HepG2 (cell line): ENCODE measurements at regions not wholly inside any gene's neighbourhood (a gene's known extent, or its start where the extent isn't known, plus 50 kb on each side); places are given as distances from the start of the nearest gene placed in this dataset.

Source experiments
- ATAC-seq: fragments of 200-7000 bp; cut with Tn5 transposase; 3 replicates; pipeline ENCODE4 v1.9.1; 2020; ENCODE audit warnings: mild to moderate bottlenecking, moderate library complexity
- BruUV-seq: library from RNA; stranded (reverse); fragments of 400-500 nt; replicated peaks from 2 replicates; lab custom pipeline; 2021; lab: Mats Ljungman, UMichigan
- CTCF ChIA-PET: fragments of 300-600 bp; formaldehyde crosslinking; extraction: SDS; loops from one replicate; lab custom pipeline; 2021; ENCODE audit warnings: low total read pairs, inconsistent platforms, low intra/inter-chr PET ratio; lab: Yijun Ruan, JAX
- POLR2A ChIA-PET: fragments of 350-600 bp; sonication (Branson Sonifier 250); formaldehyde crosslinking; loops from one replicate; lab custom pipeline; 2020; ENCODE audit warnings: antibody characterized with exemption, inconsistent platforms; lab: Yijun Ruan, JAX
- DNase-seq: peaks from one replicate; pipeline ENCODE4 v3.0.0-alpha.2; 2015; ENCODE audit warnings: low spot score
- FAIRE-seq: peaks from 3 replicates; lab custom pipeline; 2011; peaks lifted over from hg19 to GRCh38; lab: Jason Lieb, UNC
- H2AFZ ChIP-seq: one replicate; pipeline ENCODE4 v1.6.1; 2011; ENCODE audit warnings: low read length, inconsistent platforms
- H3K27ac ChIP-seq: fragments of 300-600 bp; 3 replicates; pipeline ENCODE4 v1.8.0; 2011; ENCODE audit warnings: mixed run types, mild to moderate bottlenecking, mixed read lengths, low read length, inconsistent platforms; ENCODE audit not compliant: insufficient read depth; ENCODE audit errors: extremely low read length
- H3K27me3 ChIP-seq, 2 experiments: fragments of 200-600 bp in 1 of 2; 2 replicates in 1 of 2; 3 replicates in 1 of 2; pipeline versions ENCODE4 v1.6.0 to v1.8.0; 2011; ENCODE audit warnings: low read length in 2 of 2, mild to moderate bottlenecking in 2 of 2, moderate library complexity in 2 of 2, inconsistent platforms in 1 of 2; ENCODE audit not compliant: insufficient read depth in 2 of 2, control insufficient read depth in 1 of 2
- H3K36me3 ChIP-seq, 2 experiments: fragments of 200-600 bp in 1 of 2; replicated peaks in 1 of 2; 2 replicates in 1 of 2; 3 replicates in 1 of 2; pipeline versions ENCODE4 v1.5.1 to v1.8.0; 2011; ENCODE audit warnings: low read length in 2 of 2, inconsistent platforms in 1 of 2; ENCODE audit not compliant: insufficient read depth in 2 of 2, control insufficient read depth in 1 of 2
- H3K4me1 ChIP-seq: 2 replicates; pipeline ENCODE4 v1.5.1; 2012; ENCODE audit warnings: low read length, inconsistent platforms; ENCODE audit not compliant: insufficient read depth
- H3K4me2 ChIP-seq: 2 replicates; pipeline ENCODE4 v1.6.0; 2011; ENCODE audit warnings: low read depth, low read length, inconsistent platforms
- H3K4me3 ChIP-seq, 3 experiments: fragments of 200-600 bp in 1 of 3; sonication (generic), shearing (Covaris generic) in 1 of 3; replicated peaks in 1 of 3; 2 replicates each; pipeline ENCODE4 v1.5.1; 2011 to 2016; ENCODE audit warnings: low read length in 3 of 3, inconsistent platforms in 2 of 3, low read depth in 2 of 3, mild to moderate bottlenecking in 2 of 3, control low read depth in 1 of 3, mixed read lengths in 1 of 3; ENCODE audit not compliant: insufficient read depth in 1 of 3
- H3K79me2 ChIP-seq: one replicate; pipeline ENCODE4 v1.6.1; 2011; ENCODE audit warnings: low read length, inconsistent platforms; ENCODE audit not compliant: insufficient read depth
- H3K9ac ChIP-seq: 2 replicates; pipeline ENCODE4 v1.6.0; 2011; ENCODE audit warnings: mild to moderate bottlenecking, low read depth, low read length, inconsistent platforms; ENCODE audit not compliant: insufficient read depth
- H3K9me3 ChIP-seq: 2 replicates; pipeline ENCODE4 v1.5.1; 2012; ENCODE audit warnings: mild to moderate bottlenecking, low read length
- H4K20me1 ChIP-seq: 2 replicates; pipeline ENCODE4 v1.6.0; 2011; ENCODE audit warnings: inconsistent platforms, mild to moderate bottlenecking, low read length, moderate library complexity; ENCODE audit not compliant: insufficient read depth
- AGO1 ChIP-seq: fragments of 200-400 bp; formaldehyde crosslinking; IDR thresholded peaks from 2 replicates; pipeline ENCODE4 v1.6.1; 2017; ENCODE audit warnings: mild to moderate bottlenecking, low read depth, low read length, moderate library complexity; ENCODE audit not compliant: poor library complexity, severe bottlenecking
- AKNA ChIP-seq: sonication (generic); formaldehyde crosslinking; IDR thresholded peaks from 2 replicates; pipeline ENCODE4 v1.4.0; 2020; ENCODE audit warnings: missing genetic modification reagents, borderline replicate concordance
- CC2D1A ChIP-seq: sonication (generic); formaldehyde crosslinking; IDR thresholded peaks from 2 replicates; pipeline ENCODE4 v1.8.1; 2023; ENCODE audit warnings: mild to moderate bottlenecking, missing genetic modification reagents
- DNMT3B ChIP-seq: conservative IDR thresholded peaks from 2 replicates; pipeline ENCODE4 v1.6.1; 2016; ENCODE audit warnings: missing biosample characterization, control low read depth
- HNRNPUL1 ChIP-seq: fragments of 200-400 bp; formaldehyde crosslinking; IDR thresholded peaks from 2 replicates; pipeline ENCODE4 v1.6.1; 2017; ENCODE audit warnings: low read depth, mild to moderate bottlenecking, low read length, moderate library complexity
- KLF12 ChIP-seq: sonication (generic); formaldehyde crosslinking; IDR thresholded peaks from 2 replicates; pipeline ENCODE4 v1.4.0; 2020; ENCODE audit warnings: missing genetic modification reagents, borderline replicate concordance
- MAF1 ChIP-seq: sonication (generic); formaldehyde crosslinking; IDR thresholded peaks from 2 replicates; pipeline ENCODE4 v1.5.0; 2020; ENCODE audit warnings: missing genetic modification reagents, borderline replicate concordance
- MNT ChIP-seq: fragments of 450-650 bp; IDR thresholded peaks from 2 replicates; pipeline ENCODE4 v1.6.1; 2016
- MTF2 ChIP-seq: sonication (generic); formaldehyde crosslinking; IDR thresholded peaks from 2 replicates; pipeline ENCODE4 v1.5.0; 2020; ENCODE audit warnings: missing genetic modification reagents, borderline replicate concordance
- MYNN ChIP-seq: sonication (generic); formaldehyde crosslinking; IDR thresholded peaks from 2 replicates; pipeline ENCODE4 v1.4.0; 2020; ENCODE audit warnings: mild to moderate bottlenecking, low read depth, missing genetic modification reagents
- NCOR1 ChIP-seq: fragments of 200-600 bp; sonication (generic); IDR thresholded peaks from 2 replicates; pipeline ENCODE4 v1.7.0; 2017; ENCODE audit warnings: antibody characterized with exemption, low read length, borderline replicate concordance
- RORA ChIP-seq: sonication (generic); formaldehyde crosslinking; IDR thresholded peaks from 2 replicates; pipeline ENCODE4 v1.5.0; 2020; ENCODE audit warnings: mild to moderate bottlenecking, missing genetic modification reagents, moderate library complexity
- ZNF274 ChIP-seq: sonication (generic); formaldehyde crosslinking; IDR thresholded peaks from 2 replicates; pipeline ENCODE4 v1.5.1; 2020; ENCODE audit warnings: mild to moderate bottlenecking, missing genetic modification reagents
- ZNF33A ChIP-seq: sonication (generic); formaldehyde crosslinking; IDR thresholded peaks from 2 replicates; pipeline ENCODE4 v1.5.1; 2020; ENCODE audit warnings: missing genetic modification reagents, mild to moderate bottlenecking, moderate library complexity, borderline replicate concordance
- ZNF549 ChIP-seq: sonication (generic); formaldehyde crosslinking; IDR thresholded peaks from 2 replicates; pipeline ENCODE4 v1.5.0; 2020; ENCODE audit warnings: missing genetic modification reagents
- ZNF576 ChIP-seq: sonication (generic); formaldehyde crosslinking; IDR thresholded peaks from 2 replicates; pipeline ENCODE4 v1.4.0; 2020; ENCODE audit warnings: mild to moderate bottlenecking, missing genetic modification reagents
- ZNF724P ChIP-seq: sonication (generic); formaldehyde crosslinking; IDR thresholded peaks from 2 replicates; pipeline ENCODE4 v1.8.0; 2022; ENCODE audit warnings: missing genetic modification reagents, borderline replicate concordance
- ZNF777 ChIP-seq: sonication (generic); formaldehyde crosslinking; IDR thresholded peaks from 2 replicates; pipeline ENCODE4 v1.4.0; 2020; ENCODE audit warnings: missing genetic modification reagents
- WGBS: methylation state at CpG from one replicate; pipeline ENCODE4 v1.1.6; 2017; ENCODE audit warnings: low lambda C conversion rate; 5-methylcytosine and 5-hydroxymethylcytosine counted together
- in situ Hi-C: cut with HindIII; loops from 2 replicates; pipeline ENCODE4 v1.10.0; 2017; ENCODE audit warnings: low pct_unique_long_range_greater_than_20kb; ENCODE audit not compliant: extremely low pct_ligation_motif_present
- intact Hi-C: fragments of 100-400 bp; cut with micrococcal nuclease; formaldehyde crosslinking; loops from one replicate; pipeline ENCODE4 v1.10.0; 2022; ENCODE audit not compliant: unreplicated experiment

- no peak for FAIRE-seq
- Histone ChIP-seq H3K9ac (no peak overlapping the region), H3K79me2 (no peaks in the 10 kb centered on the region), H3K4me1 (no peaks in the 10 kb centered on the region), H3K9me3 (peaks cover 95% of the 10 kb centered on the region), H3K4me2 (no peak overlapping the region), H2AFZ (no peak overlapping the region), H3K27me3 (no peaks in the 10 kb centered on the region), H3K4me3 (no peak overlapping the region), H3K27ac (no peak overlapping the region), H4K20me1 (no peaks in the 10 kb centered on the region), H3K36me3 (no peaks in the 10 kb centered on the region)
- BruUV-seq: no TSS peak
- WGBS: 0% methylated on average over 1 of the region's 1 CpG
- DNase-seq: no peak
- TF ChIP-seq ZNF777 (CRISPR knock-in tag) (no peak), AKNA (CRISPR knock-in tag) (no peak), HNRNPUL1 (no peak), ZNF33A (CRISPR knock-in tag) (no peak), ZNF576 (CRISPR knock-in tag) (no peak), DNMT3B (CRISPR knock-in tag) (no peak), ZNF549 (CRISPR knock-in tag) (no peak), MYNN (no peak), AGO1 (no peak), MAF1 (CRISPR knock-in tag) (no peak), MTF2 (CRISPR knock-in tag) (no peak), MNT (no peak), NCOR1 (no peak), CC2D1A (no peak), RORA (CRISPR knock-in tag) (no peak), KLF12 (no peak), ZNF274 (CRISPR knock-in tag) (no peak), ZNF724P (no peak)
- ChIA-PET POLR2A (no interaction called here), CTCF (no interaction called here)
- in situ Hi-C loops (no loop called here), intact Hi-C loops (no loop called here)
- no peak for ATAC-seq
These were observed 813.8 kb downstream of the UQCRFS1 start for GRCh38 chr19:28399187-28399586.
